GM23338 (cell line): ENCODE measurements at regions not wholly inside any gene's neighbourhood (a gene's known extent, or its start where the extent isn't known, plus 50 kb on each side); places are given as distances from the start of the nearest gene placed in this dataset.

Experiments used
- CTCF ChIP-seq, 2 experiments: fragments of 200-600 bp in 1 of 2; sonication (generic) in 1 of 2; conservative IDR thresholded peaks; 2 replicates each; pipeline versions ENCODE4 v1.5.1 to v1.6.1; 2016 to 2017; ENCODE audit warnings: antibody characterized with exemption in 2 of 2, low read depth in 2 of 2, mild to moderate bottlenecking in 2 of 2, moderate library complexity in 1 of 2
- EZH2 ChIP-seq: fragments of 200-600 bp; sonication (generic); IDR thresholded peaks from one replicate; pipeline ENCODE4 v1.8.0; 2017; ENCODE audit warnings: antibody characterized with exemption, mild to moderate bottlenecking, low read depth; ENCODE audit not compliant: unreplicated experiment
- EZH2phosphoT487 ChIP-seq: fragments of 200-600 bp; sonication (generic); IDR thresholded peaks from one replicate; pipeline ENCODE4 v1.8.1; 2018; ENCODE audit warnings: antibody characterized with exemption; ENCODE audit not compliant: unreplicated experiment
- JUNB ChIP-seq: IDR thresholded peaks from one replicate; pipeline ENCODE4 v1.6.1; 2016; ENCODE audit warnings: antibody characterized with exemption; ENCODE audit not compliant: unreplicated experiment
- NANOG ChIP-seq: IDR thresholded peaks from 2 replicates; pipeline ENCODE4 v1.6.1; 2016; ENCODE audit warnings: antibody characterized with exemption, borderline replicate concordance
- POLR2AphosphoS5 ChIP-seq: IDR thresholded peaks from 2 replicates; pipeline ENCODE4 v1.6.1; 2016; ENCODE audit warnings: antibody characterized with exemption, low read depth
- REST ChIP-seq: IDR thresholded peaks from one replicate; pipeline ENCODE4 v1.6.1; 2018; ENCODE audit warnings: antibody characterized with exemption; ENCODE audit not compliant: unreplicated experiment
- ZNF331 ChIP-seq: fragments of 250-450 bp; sonication (Bioruptor Pico); IDR thresholded peaks from 2 replicates; pipeline ENCODE4 v1.5.0; 2020; ENCODE audit warnings: low read depth, mild to moderate bottlenecking, moderate library complexity

- TF ChIP-seq CTCF (conservative IDR thresholded peaks at IDR 0.05; ENCODE audit: low read depth in 2 of 2), result peak in 1 of 2 experiments; percentile 29; a peak in 2 of 4 replicates
- no peak for TF ChIP-seq POLR2AphosphoS5
- no peak for TF ChIP-seq EZH2
- TF ChIP-seq JUNB, result no peak
- TF ChIP-seq ZNF331 (CRISPR knock-in tag), result no peak
- TF ChIP-seq REST, result no peak
- TF ChIP-seq NANOG, result no peak
- no peak for TF ChIP-seq EZH2phosphoT487
These were observed 127.4 kb upstream of the ZPLD1 start for GRCh38 chr3:102307442-102307841.
